22Rv1 (cell line): ENCODE measurements at regions not wholly inside any gene's neighbourhood (a gene's known extent, or its start where the extent isn't known, plus 50 kb on each side); places are given as distances from the start of the nearest gene placed in this dataset.

Source experiments
- ZFX ChIP-seq: fragments of 450-650 bp; IDR thresholded peaks from 2 replicates; pipeline ENCODE4 v1.6.1; 2017; ENCODE audit warnings: antibody characterized with exemption, borderline replicate concordance
- TF ChIP-seq, protein P1 (sequence below): fragments of 450-650 bp; IDR thresholded peaks from 2 replicates; pipeline ENCODE4 v1.5.1; 2017; ENCODE audit warnings: mild to moderate bottlenecking

GRCh38 chr13:104733427-104733826 is 1667.2 kb upstream of the SLC10A2 start:
- TF ChIP-seq, protein P1, sequence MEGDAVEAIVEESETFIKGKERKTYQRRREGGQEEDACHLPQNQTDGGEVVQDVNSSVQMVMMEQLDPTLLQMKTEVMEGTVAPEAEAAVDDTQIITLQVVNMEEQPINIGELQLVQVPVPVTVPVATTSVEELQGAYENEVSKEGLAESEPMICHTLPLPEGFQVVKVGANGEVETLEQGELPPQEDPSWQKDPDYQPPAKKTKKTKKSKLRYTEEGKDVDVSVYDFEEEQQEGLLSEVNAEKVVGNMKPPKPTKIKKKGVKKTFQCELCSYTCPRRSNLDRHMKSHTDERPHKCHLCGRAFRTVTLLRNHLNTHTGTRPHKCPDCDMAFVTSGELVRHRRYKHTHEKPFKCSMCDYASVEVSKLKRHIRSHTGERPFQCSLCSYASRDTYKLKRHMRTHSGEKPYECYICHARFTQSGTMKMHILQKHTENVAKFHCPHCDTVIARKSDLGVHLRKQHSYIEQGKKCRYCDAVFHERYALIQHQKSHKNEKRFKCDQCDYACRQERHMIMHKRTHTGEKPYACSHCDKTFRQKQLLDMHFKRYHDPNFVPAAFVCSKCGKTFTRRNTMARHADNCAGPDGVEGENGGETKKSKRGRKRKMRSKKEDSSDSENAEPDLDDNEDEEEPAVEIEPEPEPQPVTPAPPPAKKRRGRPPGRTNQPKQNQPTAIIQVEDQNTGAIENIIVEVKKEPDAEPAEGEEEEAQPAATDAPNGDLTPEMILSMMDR: no peak
- TF ChIP-seq ZFX: no peak
